Activated T-helper 1 cell treated with anti-CD3 and anti-CD28 coated beads, Interleukin-12 subunit alpha, Interleukin-12 subunit beta, Interleukin-2, Interleukin-4 antibody, amounts not matched to agents 30 ng/mL and 10 ng/mL and 1 ng/mL, durations not matched to agents 14 hours and 24 hours and 36 hours (primary cell): ENCODE measurements at regions not wholly inside any gene's neighbourhood (a gene's known extent, or its start where the extent isn't known, plus 50 kb on each side); places are given as distances from the start of the nearest gene placed in this dataset.

Source experiments
- DNase-seq: peaks from one replicate; pipeline ENCODE4 v3.0.0; 2021; ENCODE audit warnings: low spot score
- H3K27ac Mint-ChIP-seq: one replicate; pipeline ENCODE4 v1.8.0; 2021; ENCODE audit warnings: mild to moderate bottlenecking, mixed read lengths
- H3K27me3 Mint-ChIP-seq: one replicate; pipeline ENCODE4 v1.8.0; 2022; ENCODE audit warnings: mild to moderate bottlenecking, moderate library complexity, mixed read lengths; ENCODE audit not compliant: insufficient read depth
- H3K36me3 Mint-ChIP-seq: one replicate; pipeline ENCODE4 v1.8.0; 2021; ENCODE audit warnings: low read depth, mixed read lengths
- H3K4me1 Mint-ChIP-seq: one replicate; pipeline ENCODE4 v1.8.0; 2021; ENCODE audit warnings: low read depth, mixed read lengths
- H3K4me3 Mint-ChIP-seq: one replicate; pipeline ENCODE4 v1.8.0; 2021; ENCODE audit warnings: mild to moderate bottlenecking, moderate library complexity, mixed read lengths
- H3K9me3 Mint-ChIP-seq: one replicate; pipeline ENCODE4 v1.8.0; 2021; ENCODE audit warnings: mixed read lengths
- intact Hi-C: fragments of 100-400 bp; cut with micrococcal nuclease; formaldehyde crosslinking; loops from one replicate; pipeline ENCODE4 v1.15.1; 2024

DNA sequence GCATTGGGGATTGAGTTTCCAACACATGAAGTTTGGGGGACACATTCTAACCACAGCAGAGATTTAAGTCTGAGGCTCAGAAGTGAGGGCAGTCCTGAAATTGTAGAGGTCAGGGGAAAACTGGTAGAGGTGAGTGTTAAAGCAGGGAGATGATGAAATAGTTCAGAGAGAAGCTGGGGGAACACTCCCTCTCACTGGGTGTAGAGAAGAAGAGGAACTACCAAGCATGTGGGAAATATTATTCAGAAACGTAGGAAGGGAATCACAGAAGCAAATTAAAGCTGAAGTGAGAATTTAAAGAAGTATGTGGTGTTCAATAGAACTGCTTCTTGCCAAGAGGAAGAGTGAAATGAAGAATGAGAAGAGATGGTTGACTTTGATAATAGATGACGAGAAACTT is 121.5 kb upstream of the FAM3C start:
- intact Hi-C loops, result no loop called here
- Mint-ChIP-seq H3K4me1 (peaks cover 40% of the 10 kb centered on the region), H3K36me3 (peaks cover 19% of the 10 kb centered on the region), H3K9me3 (peaks cover 22% of the 10 kb centered on the region), H3K4me3 (no peak overlapping the region), H3K27ac (peak overlapping the region; percentile 25), H3K27me3 (no peaks in the 10 kb centered on the region)
- DNase-seq, result no peak

- intact Hi-C loops, result no loop called here
- no peak overlapping the region for H3K4me3 Mint-ChIP-seq
- H3K4me1 Mint-ChIP-seq, result peaks cover 32% of the 10 kb centered on the region
- H3K36me3 Mint-ChIP-seq, result peaks cover 22% of the 10 kb centered on the region
- peaks cover 28% of the 10 kb centered on the region for H3K9me3 Mint-ChIP-seq
- H3K27me3 Mint-ChIP-seq, result no peaks in the 10 kb centered on the region
- H3K27ac Mint-ChIP-seq, result no peak overlapping the region
- no peak for DNase-seq
Observed at GRCh38 chr7:121516821-121517220, 120.7 kb upstream of the FAM3C start.

DNA sequence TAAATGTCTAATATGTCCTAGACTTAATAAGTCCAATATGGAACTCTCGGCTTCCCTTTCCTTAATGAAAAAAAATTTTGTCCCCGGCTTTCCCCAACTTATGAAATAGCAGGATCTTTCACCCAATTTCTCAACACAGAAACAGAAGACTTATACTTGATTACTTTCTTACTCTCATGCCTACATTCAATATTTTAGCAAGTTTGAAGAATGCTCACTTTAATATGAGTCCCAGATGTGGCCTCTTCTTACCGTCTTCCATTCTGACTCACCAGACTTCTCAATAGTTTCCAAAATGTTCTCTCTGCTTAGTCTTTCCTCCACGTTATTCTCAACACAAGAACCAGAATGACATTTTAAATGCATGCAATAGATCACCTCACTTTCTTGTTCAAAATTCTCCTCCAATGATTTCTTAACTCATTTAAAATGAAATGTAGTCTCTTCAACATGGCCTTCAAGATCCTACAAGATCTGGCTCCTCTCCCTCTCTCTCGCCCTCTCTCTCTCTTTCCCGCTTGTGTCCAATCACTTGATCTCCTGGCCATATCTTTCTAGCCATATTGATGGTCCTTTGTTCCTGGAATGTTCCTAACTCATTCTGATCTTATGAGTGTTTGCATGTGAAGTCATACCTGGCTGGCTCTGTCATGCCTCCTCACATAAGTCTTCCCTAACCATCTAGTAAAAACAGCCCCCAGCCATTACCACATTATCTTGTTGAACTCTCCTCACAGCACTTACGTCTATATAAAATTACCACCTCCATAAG is 119.7 kb upstream of the FAM3C start:
- peaks cover 33% of the 10 kb centered on the region for H3K9me3 Mint-ChIP-seq
- H3K36me3 Mint-ChIP-seq, result peaks cover 25% of the 10 kb centered on the region
- H3K27me3 Mint-ChIP-seq, result no peaks in the 10 kb centered on the region
- intact Hi-C loops, result loop anchor here (1.0 kb wide), 1 partner anchor 16 kb away; no protein-coding TSS in a partner anchor
- no peak overlapping the region for H3K4me3 Mint-ChIP-seq
- DNase-seq, result no peak
- H3K27ac Mint-ChIP-seq, result no peak overlapping the region
- H3K4me1 Mint-ChIP-seq, result peaks cover 22% of the 10 kb centered on the region

GRCh38 chr7:121515229-121515628 is 119.1 kb upstream of the FAM3C start:
- H3K27me3 Mint-ChIP-seq, result no peaks in the 10 kb centered on the region
- peaks cover 29% of the 10 kb centered on the region for H3K36me3 Mint-ChIP-seq
- no peak for DNase-seq
- H3K27ac Mint-ChIP-seq, result no peak overlapping the region
- intact Hi-C loops, result loop anchor here (1.0 kb wide), 1 partner anchor 15 kb away; no protein-coding TSS in a partner anchor
- H3K9me3 Mint-ChIP-seq, result peaks cover 39% of the 10 kb centered on the region
- H3K4me3 Mint-ChIP-seq, result no peak overlapping the region
- H3K4me1 Mint-ChIP-seq, result peaks cover 16% of the 10 kb centered on the region

GRCh38 chr7:121513105-121513504 is 117.0 kb upstream of the FAM3C start:
- H3K27ac Mint-ChIP-seq, result no peak overlapping the region
- no peak overlapping the region for H3K4me3 Mint-ChIP-seq
- peaks cover 7% of the 10 kb centered on the region for H3K4me1 Mint-ChIP-seq
- H3K27me3 Mint-ChIP-seq, result no peaks in the 10 kb centered on the region
- intact Hi-C loops, result no loop called here
- H3K36me3 Mint-ChIP-seq, result peaks cover 30% of the 10 kb centered on the region
- DNase-seq, result no peak
- peaks cover 52% of the 10 kb centered on the region for H3K9me3 Mint-ChIP-seq

GRCh38 chr7:121510858-121511482 is 114.9 kb upstream of the FAM3C start:
- Mint-ChIP-seq H3K27ac (peak overlapping the region; percentile 6), H3K4me1 (no peaks in the 10 kb centered on the region), H3K36me3 (peaks cover 32% of the 10 kb centered on the region), H3K4me3 (no peak overlapping the region), H3K9me3 (peaks cover 65% of the 10 kb centered on the region), H3K27me3 (peaks cover 1% of the 10 kb centered on the region)
- no peak for DNase-seq
- intact Hi-C loops, result no loop called here

GRCh38 chr7:121510302-121510701 is 114.2 kb upstream of the FAM3C start:
- intact Hi-C loops, result no loop called here
- Mint-ChIP-seq H3K9me3 (peaks cover 72% of the 10 kb centered on the region), H3K4me3 (no peak overlapping the region), H3K4me1 (no peaks in the 10 kb centered on the region), H3K27me3 (peaks cover 1% of the 10 kb centered on the region), H3K27ac (no peak overlapping the region), H3K36me3 (peaks cover 37% of the 10 kb centered on the region)
- DNase-seq, result no peak

DNA sequence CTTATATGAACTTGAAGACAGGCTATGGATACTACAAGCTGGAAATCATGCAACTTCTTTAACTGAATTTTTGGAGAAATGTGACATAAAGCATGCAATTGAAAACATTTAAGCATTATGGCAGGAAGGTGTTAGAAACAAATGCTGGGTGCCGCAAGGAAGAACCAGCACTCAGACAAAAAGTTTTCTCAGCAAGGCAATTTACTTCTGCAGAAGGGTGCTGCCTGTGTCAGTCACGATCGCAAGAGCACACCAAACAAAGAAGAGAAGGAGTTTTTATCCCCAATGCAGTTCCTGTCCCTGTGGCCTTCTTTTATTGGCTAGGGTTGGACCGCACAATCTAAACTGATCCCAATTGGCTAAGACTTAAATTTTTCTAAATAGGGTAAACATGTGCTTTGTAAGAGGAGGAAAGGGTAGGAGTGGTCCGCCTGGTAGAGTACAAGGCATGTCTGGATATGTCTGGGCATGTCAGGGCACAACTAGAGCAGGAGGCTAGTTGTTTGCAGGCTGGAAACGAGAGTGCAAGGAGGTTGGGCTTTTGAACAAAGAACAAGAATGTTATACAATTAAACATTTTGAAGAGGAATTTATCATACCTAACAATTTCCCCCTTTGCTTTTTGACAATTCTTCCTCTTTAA is 109.6 kb upstream of the FAM3C start:
- H3K4me1 Mint-ChIP-seq, result peaks cover 9% of the 10 kb centered on the region
- intact Hi-C loops, result no loop called here
- H3K36me3 Mint-ChIP-seq, result peaks cover 40% of the 10 kb centered on the region
- H3K27me3 Mint-ChIP-seq, result peaks cover 1% of the 10 kb centered on the region
- H3K4me3 Mint-ChIP-seq, result no peak overlapping the region
- H3K9me3 Mint-ChIP-seq, result peaks cover 73% of the 10 kb centered on the region
- DNase-seq, result no peak
- peak overlapping the region; percentile 34 for H3K27ac Mint-ChIP-seq

GRCh38 chr7:121505021-121505420 is 108.9 kb upstream of the FAM3C start:
- peak overlapping the region; percentile 88 for H3K27ac Mint-ChIP-seq

DNA sequence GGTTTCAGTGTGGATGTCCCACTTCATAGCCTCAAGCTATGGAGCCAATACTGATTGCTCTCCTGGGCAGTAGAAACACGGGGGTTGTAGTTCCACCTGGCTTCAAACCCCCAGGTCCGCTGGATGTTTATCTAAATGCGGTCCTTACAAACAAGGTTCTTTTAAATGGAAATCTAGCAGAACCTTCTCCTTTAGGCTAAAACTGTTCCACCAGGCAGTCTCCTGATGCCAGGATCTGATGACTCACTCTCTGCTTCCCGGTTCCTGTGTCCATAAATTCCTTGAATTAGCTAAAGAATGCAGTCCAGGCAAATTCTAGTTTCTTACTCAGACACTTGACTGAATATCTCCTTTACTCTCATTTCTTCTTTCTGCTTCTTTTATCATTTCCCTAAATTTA is 108.4 kb upstream of the FAM3C start:
- Mint-ChIP-seq H3K4me1 (peaks cover 20% of the 10 kb centered on the region), H3K4me3 (no peak overlapping the region), H3K27me3 (peaks cover 1% of the 10 kb centered on the region), H3K36me3 (peaks cover 31% of the 10 kb centered on the region), H3K9me3 (peaks cover 66% of the 10 kb centered on the region), H3K27ac (peak overlapping the region; percentile 88)
- no peak for DNase-seq
- intact Hi-C loops, result no loop called here

More at GRCh38 chr7:121505021-121505420, 108.9 kb upstream of the FAM3C start:
- H3K4me1 Mint-ChIP-seq, result peaks cover 15% of the 10 kb centered on the region
- peaks cover 1% of the 10 kb centered on the region for H3K27me3 Mint-ChIP-seq
- intact Hi-C loops, result no loop called here
- DNase-seq, result no peak
- peaks cover 66% of the 10 kb centered on the region for H3K9me3 Mint-ChIP-seq
- H3K36me3 Mint-ChIP-seq, result peaks cover 33% of the 10 kb centered on the region
- H3K4me3 Mint-ChIP-seq, result no peak overlapping the region

DNA sequence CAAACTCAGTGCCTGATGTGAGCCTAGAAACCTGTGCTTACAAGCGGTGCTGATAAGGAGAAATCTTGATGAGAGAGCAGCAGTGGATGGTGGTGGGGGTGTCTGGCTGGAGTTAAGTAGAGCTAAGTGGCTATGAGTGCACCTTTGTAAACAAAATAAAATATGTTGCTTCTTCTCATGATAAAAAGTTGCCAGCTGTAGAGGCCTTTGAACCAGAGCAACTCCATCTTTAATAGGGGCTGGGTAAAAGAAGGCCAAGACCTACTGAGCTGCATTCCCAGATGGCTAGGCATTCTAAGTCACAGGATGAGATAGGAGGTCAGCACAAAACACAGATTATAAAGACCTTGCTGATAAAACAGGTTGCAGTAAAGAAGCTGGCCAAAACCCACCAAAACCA is 107.6 kb upstream of the FAM3C start:
- H3K9me3 Mint-ChIP-seq, result peaks cover 59% of the 10 kb centered on the region
- no peak for DNase-seq
- peaks cover 30% of the 10 kb centered on the region for H3K36me3 Mint-ChIP-seq
- H3K4me1 Mint-ChIP-seq, result peaks cover 28% of the 10 kb centered on the region
- H3K27me3 Mint-ChIP-seq, result peaks cover 1% of the 10 kb centered on the region
- H3K27ac Mint-ChIP-seq, result peak overlapping the region; percentile 11
- H3K4me3 Mint-ChIP-seq, result no peak overlapping the region
- intact Hi-C loops, result no loop called here

- peaks cover 28% of the 10 kb centered on the region for H3K36me3 Mint-ChIP-seq
- no peak overlapping the region for H3K27ac Mint-ChIP-seq
- H3K4me3 Mint-ChIP-seq, result no peak overlapping the region
- H3K27me3 Mint-ChIP-seq, result peaks cover 1% of the 10 kb centered on the region
- peaks cover 52% of the 10 kb centered on the region for H3K9me3 Mint-ChIP-seq
- intact Hi-C loops, result no loop called here
- DNase-seq, result no peak
- H3K4me1 Mint-ChIP-seq, result peaks cover 30% of the 10 kb centered on the region
Observed at GRCh38 chr7:121503039-121503438, 106.9 kb upstream of the FAM3C start.

DNA sequence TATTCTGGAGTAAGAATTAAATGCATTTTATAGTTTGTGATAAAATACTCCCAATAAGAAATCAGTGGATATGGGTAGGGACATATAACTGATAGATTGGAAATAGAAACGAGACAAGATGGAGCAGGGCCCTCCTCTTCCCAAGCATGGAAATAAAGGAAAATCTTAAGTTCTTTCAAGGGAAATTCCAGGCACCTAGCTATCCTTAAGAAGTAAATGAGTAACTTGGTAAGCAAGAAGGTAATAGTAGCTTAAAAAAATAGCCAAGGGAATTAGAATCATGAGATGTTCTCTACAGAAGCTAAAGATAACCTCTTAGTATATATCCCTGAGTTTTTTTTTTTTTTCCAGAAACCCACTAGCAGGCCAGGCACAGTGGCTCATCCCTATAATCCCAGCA is 105.5 kb upstream of the FAM3C start:
- Mint-ChIP-seq H3K27me3 (no peaks in the 10 kb centered on the region), H3K4me3 (no peak overlapping the region), H3K4me1 (peaks cover 30% of the 10 kb centered on the region), H3K27ac (peak overlapping the region; percentile 90), H3K9me3 (peaks cover 49% of the 10 kb centered on the region), H3K36me3 (peaks cover 27% of the 10 kb centered on the region)
- no peak for DNase-seq
- intact Hi-C loops, result no loop called here
